Neural cell (in vitro differentiated cells): ENCODE measurements at regions not wholly inside any gene's neighbourhood (a gene's known extent, or its start where the extent isn't known, plus 50 kb on each side); places are given as distances from the start of the nearest gene placed in this dataset.

Source experiments
- H2AFZ ChIP-seq: fragments of 200-600, 300-800 bp; sonication (generic), shearing (Covaris generic); 2 replicates; pipeline ENCODE4 v1.6.0; 2014; ENCODE audit warnings: low read depth, mild to moderate bottlenecking, antibody characterized with exemption, low read length, moderate library complexity
- H3F3A ChIP-seq: fragments of 200-600 bp; shearing (Covaris generic); 2 replicates; pipeline ENCODE4 v1.6.1; 2016; ENCODE audit warnings: mild to moderate bottlenecking, moderate library complexity, mixed read lengths, antibody characterized with exemption, low read length; ENCODE audit not compliant: insufficient read depth, poor library complexity, severe bottlenecking
- H3K27ac ChIP-seq: fragments of 200-600, 300-800 bp; sonication (generic), shearing (Covaris generic); 2 replicates; pipeline ENCODE4 v1.5.1; 2014; ENCODE audit warnings: mild to moderate bottlenecking, low read length, moderate library complexity
- H3K27me3 ChIP-seq: fragments of 300-800, 200-600 bp; sonication (generic), shearing (Covaris generic); 2 replicates; pipeline ENCODE4 v1.6.0; 2014; ENCODE audit warnings: mild to moderate bottlenecking, low read depth, low read length, moderate library complexity; ENCODE audit not compliant: insufficient read depth
- H3K36me3 ChIP-seq: fragments of 300-800, 200-600 bp; sonication (generic), shearing (Covaris generic); 2 replicates; pipeline ENCODE4 v1.5.1; 2014; ENCODE audit warnings: mild to moderate bottlenecking, antibody characterized with exemption, low read length, moderate library complexity; ENCODE audit not compliant: insufficient read depth
- H3K4me2 ChIP-seq: fragments of 300-800, 200-600 bp; sonication (generic), shearing (Covaris generic); 2 replicates; pipeline ENCODE4 v1.6.0; 2014; ENCODE audit warnings: mild to moderate bottlenecking, low read length
- H3K4me3 ChIP-seq: fragments of 300-800, 200-600 bp; sonication (generic), shearing (Covaris generic); 2 replicates; pipeline ENCODE4 v1.5.1; 2014; ENCODE audit warnings: mild to moderate bottlenecking, low read length, moderate library complexity
- H3K79me2 ChIP-seq: fragments of 200-600 bp; shearing (Covaris generic); replicated peaks from 2 replicates; pipeline ENCODE4 v1.6.0; 2014; ENCODE audit warnings: mild to moderate bottlenecking, low read length, moderate library complexity; ENCODE audit not compliant: insufficient read depth
- H3K9ac ChIP-seq: fragments of 300-800, 200-600 bp; sonication (generic), shearing (Covaris generic); 2 replicates; pipeline ENCODE4 v1.6.1; 2016; ENCODE audit warnings: mild to moderate bottlenecking, low read length, mixed read lengths
- H3K9me2 ChIP-seq: fragments of 200-600 bp; shearing (Covaris generic); 2 replicates; pipeline ENCODE4 v1.6.1; 2016; ENCODE audit warnings: mild to moderate bottlenecking, low read length, mixed read lengths; ENCODE audit not compliant: insufficient read depth
- H3K9me3 ChIP-seq: fragments of 200-600, 300-800 bp; sonication (generic), shearing (Covaris generic); 2 replicates; pipeline ENCODE4 v1.6.1; 2016; ENCODE audit warnings: mild to moderate bottlenecking, mixed run types, low read length, moderate library complexity, mixed read lengths
- H4K20me1 ChIP-seq: fragments of 200-600 bp; shearing (Covaris generic); 2 replicates; pipeline ENCODE4 v1.6.1; 2016; ENCODE audit warnings: mild to moderate bottlenecking, mixed run types; ENCODE audit not compliant: insufficient read depth
- EP300 ChIP-seq: fragments of 450-650 bp; conservative IDR thresholded peaks from 2 replicates; pipeline ENCODE4 v1.6.1; 2014; ENCODE audit warnings: antibody characterized with exemption, mild to moderate bottlenecking, moderate library complexity; ENCODE audit not compliant: poor library complexity, severe bottlenecking
- EZH2 ChIP-seq: fragments of 200-600, 300-800 bp; shearing (Covaris generic), sonication (generic); IDR thresholded peaks from 2 replicates; pipeline ENCODE4 v1.6.1; 2014; ENCODE audit warnings: antibody characterized with exemption, low read length, borderline replicate concordance, mild to moderate bottlenecking; ENCODE audit not compliant: insufficient read depth, poor library complexity, severe bottlenecking
- MXI1 ChIP-seq: fragments of 450-650 bp; conservative IDR thresholded peaks from 2 replicates; pipeline ENCODE4 v1.6.1; 2014; ENCODE audit warnings: antibody characterized with exemption, mild to moderate bottlenecking; ENCODE audit not compliant: poor library complexity, severe bottlenecking
- POLR2AphosphoS5 ChIP-seq: IDR thresholded peaks from 2 replicates; pipeline ENCODE4 v1.6.1; 2012
- RAD21 ChIP-seq: fragments of 450-650 bp; conservative IDR thresholded peaks from 2 replicates; pipeline ENCODE4 v1.6.1; 2014; ENCODE audit warnings: antibody characterized with exemption, mild to moderate bottlenecking, moderate library complexity
- SMC3 ChIP-seq: fragments of 450-650 bp; conservative IDR thresholded peaks from 2 replicates; pipeline ENCODE4 v1.6.1; 2014; ENCODE audit warnings: antibody characterized with exemption, mild to moderate bottlenecking, moderate library complexity; ENCODE audit not compliant: poor library complexity
- TAF1 ChIP-seq: IDR thresholded peaks from 2 replicates; pipeline ENCODE4 v1.6.1; 2012; ENCODE audit warnings: low read depth
- TF ChIP-seq, protein P1 (sequence below): fragments of 450-650 bp; IDR thresholded peaks from 2 replicates; pipeline ENCODE4 v1.5.1; 2014; ENCODE audit warnings: antibody characterized with exemption, mild to moderate bottlenecking, moderate library complexity; ENCODE audit not compliant: poor library complexity, severe bottlenecking
- TF ChIP-seq, protein P2 (sequence below): IDR thresholded peaks from 2 replicates; pipeline ENCODE4 v1.6.1; 2012; ENCODE audit warnings: borderline replicate concordance

DNA sequence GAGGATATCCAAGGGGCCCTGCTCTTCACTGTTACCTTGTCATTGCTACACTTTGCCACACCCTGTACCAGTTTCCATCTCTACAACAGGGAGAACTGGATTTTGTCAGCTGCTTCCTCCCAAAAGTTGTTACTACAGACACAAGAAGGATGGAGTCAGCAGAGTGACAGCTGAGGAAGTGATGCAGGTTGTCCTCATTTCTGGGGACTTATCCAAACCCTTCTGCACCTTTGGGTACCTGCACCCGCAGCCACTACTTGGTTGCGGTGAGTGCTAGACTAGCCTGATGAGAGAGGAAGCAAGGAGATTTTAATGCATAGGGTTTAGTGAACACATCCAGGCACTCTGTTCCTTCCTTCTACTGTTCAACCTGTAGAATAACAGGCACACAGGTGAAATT lies 281.0 kb downstream of the RPS24 start:
- Histone ChIP-seq H4K20me1 (no peaks in the 10 kb centered on the region), H3K9me2 (no peaks in the 10 kb centered on the region)

DNA sequence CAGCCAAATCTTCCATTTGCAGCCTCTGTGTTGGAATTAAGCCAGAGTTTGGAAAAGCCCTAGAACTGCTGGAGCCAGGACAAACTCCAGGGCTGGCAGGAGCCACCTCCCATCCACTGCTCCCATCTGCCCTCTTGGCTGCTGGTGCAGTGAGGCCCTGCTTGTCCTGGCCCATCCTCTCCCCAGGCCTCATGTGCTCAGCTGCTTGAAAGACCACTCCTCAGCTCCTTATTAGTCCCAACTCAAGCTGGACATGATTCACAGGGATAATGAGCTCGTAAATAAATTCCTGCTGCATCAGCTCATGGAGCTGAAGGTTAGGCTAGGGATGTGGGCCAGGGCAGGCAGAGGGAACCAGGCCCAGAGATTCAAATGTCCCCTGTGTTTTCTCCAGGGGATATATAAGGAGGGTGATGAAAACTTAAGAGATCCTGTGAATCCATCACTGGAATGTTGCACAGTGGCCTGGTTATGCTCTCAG lies 282.8 kb downstream of the RPS24 start:
- H3K9me3 ChIP-seq = no peaks in the 10 kb centered on the region
- no peaks in the 10 kb centered on the region for H3K79me2 ChIP-seq
- no peak for TF ChIP-seq POLR2AphosphoS5
- TF ChIP-seq, protein P1, sequence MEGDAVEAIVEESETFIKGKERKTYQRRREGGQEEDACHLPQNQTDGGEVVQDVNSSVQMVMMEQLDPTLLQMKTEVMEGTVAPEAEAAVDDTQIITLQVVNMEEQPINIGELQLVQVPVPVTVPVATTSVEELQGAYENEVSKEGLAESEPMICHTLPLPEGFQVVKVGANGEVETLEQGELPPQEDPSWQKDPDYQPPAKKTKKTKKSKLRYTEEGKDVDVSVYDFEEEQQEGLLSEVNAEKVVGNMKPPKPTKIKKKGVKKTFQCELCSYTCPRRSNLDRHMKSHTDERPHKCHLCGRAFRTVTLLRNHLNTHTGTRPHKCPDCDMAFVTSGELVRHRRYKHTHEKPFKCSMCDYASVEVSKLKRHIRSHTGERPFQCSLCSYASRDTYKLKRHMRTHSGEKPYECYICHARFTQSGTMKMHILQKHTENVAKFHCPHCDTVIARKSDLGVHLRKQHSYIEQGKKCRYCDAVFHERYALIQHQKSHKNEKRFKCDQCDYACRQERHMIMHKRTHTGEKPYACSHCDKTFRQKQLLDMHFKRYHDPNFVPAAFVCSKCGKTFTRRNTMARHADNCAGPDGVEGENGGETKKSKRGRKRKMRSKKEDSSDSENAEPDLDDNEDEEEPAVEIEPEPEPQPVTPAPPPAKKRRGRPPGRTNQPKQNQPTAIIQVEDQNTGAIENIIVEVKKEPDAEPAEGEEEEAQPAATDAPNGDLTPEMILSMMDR = no peak
- TF ChIP-seq, protein P2, sequence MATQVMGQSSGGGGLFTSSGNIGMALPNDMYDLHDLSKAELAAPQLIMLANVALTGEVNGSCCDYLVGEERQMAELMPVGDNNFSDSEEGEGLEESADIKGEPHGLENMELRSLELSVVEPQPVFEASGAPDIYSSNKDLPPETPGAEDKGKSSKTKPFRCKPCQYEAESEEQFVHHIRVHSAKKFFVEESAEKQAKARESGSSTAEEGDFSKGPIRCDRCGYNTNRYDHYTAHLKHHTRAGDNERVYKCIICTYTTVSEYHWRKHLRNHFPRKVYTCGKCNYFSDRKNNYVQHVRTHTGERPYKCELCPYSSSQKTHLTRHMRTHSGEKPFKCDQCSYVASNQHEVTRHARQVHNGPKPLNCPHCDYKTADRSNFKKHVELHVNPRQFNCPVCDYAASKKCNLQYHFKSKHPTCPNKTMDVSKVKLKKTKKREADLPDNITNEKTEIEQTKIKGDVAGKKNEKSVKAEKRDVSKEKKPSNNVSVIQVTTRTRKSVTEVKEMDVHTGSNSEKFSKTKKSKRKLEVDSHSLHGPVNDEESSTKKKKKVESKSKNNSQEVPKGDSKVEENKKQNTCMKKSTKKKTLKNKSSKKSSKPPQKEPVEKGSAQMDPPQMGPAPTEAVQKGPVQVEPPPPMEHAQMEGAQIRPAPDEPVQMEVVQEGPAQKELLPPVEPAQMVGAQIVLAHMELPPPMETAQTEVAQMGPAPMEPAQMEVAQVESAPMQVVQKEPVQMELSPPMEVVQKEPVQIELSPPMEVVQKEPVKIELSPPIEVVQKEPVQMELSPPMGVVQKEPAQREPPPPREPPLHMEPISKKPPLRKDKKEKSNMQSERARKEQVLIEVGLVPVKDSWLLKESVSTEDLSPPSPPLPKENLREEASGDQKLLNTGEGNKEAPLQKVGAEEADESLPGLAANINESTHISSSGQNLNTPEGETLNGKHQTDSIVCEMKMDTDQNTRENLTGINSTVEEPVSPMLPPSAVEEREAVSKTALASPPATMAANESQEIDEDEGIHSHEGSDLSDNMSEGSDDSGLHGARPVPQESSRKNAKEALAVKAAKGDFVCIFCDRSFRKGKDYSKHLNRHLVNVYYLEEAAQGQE = no peak
- TF ChIP-seq EP300 = no peak
- no peaks in the 10 kb centered on the region for H3F3A ChIP-seq
- no peaks in the 10 kb centered on the region for H4K20me1 ChIP-seq
- H3K4me2 ChIP-seq = no peak overlapping the region
- H3K4me3 ChIP-seq = no peak overlapping the region
- no peaks in the 10 kb centered on the region for H3K27me3 ChIP-seq
- no peaks in the 10 kb centered on the region for H3K9me2 ChIP-seq
- no peak overlapping the region for H3K9ac ChIP-seq
- H3K27ac ChIP-seq = no peak overlapping the region
- no peaks in the 10 kb centered on the region for H3K36me3 ChIP-seq
- H2AFZ ChIP-seq = no peak overlapping the region

More for the DNA sequence above, 281.0 kb downstream of the RPS24 start:
- no peak overlapping the region for H3K4me3 ChIP-seq
- H3K79me2 ChIP-seq = no peaks in the 10 kb centered on the region
- H3K9me3 ChIP-seq = no peaks in the 10 kb centered on the region
- TF ChIP-seq EP300 (no peak), POLR2AphosphoS5 (no peak)
- no peaks in the 10 kb centered on the region for H3K27me3 ChIP-seq
- H3K9ac ChIP-seq = no peak overlapping the region
- H3K4me2 ChIP-seq = no peak overlapping the region
- H3K27ac ChIP-seq = no peak overlapping the region
- H2AFZ ChIP-seq = no peak overlapping the region
- H3K36me3 ChIP-seq = no peaks in the 10 kb centered on the region
- H3F3A ChIP-seq = no peaks in the 10 kb centered on the region

DNA sequence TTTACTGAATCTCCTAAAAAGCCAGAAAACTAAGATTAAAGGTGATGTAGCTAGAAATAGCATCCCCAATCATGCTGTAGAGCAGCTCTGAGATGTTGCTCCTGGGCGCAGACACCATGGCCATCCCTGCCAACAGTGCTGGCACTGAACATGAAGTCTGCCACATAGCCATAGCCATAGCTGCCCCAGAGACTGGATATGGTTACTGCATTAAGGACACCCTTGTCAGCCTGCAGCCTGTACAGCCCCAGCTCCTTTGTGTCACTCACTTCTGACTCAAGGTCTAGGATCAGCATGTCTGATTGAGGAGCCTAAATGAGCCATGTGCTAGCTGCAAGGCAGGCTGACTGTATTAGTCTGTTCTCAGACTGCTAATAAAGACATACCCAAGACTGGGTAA lies 284.6 kb downstream of the RPS24 start:
- no peak overlapping the region for H3K9ac ChIP-seq
- no peak overlapping the region for H3K4me3 ChIP-seq
- no peaks in the 10 kb centered on the region for H3K79me2 ChIP-seq
- H2AFZ ChIP-seq = no peak overlapping the region
- H3F3A ChIP-seq = no peaks in the 10 kb centered on the region
- H3K36me3 ChIP-seq = no peaks in the 10 kb centered on the region
- no peaks in the 10 kb centered on the region for H4K20me1 ChIP-seq
- H3K9me3 ChIP-seq = no peaks in the 10 kb centered on the region
- TF ChIP-seq RAD21 (no peak), EZH2 (no peak), EP300 (no peak), MXI1 (no peak), SMC3 (no peak), TAF1 (no peak), POLR2AphosphoS5 (no peak)
- TF ChIP-seq, protein P1 = no peak
- TF ChIP-seq, protein P2 = no peak
- no peaks in the 10 kb centered on the region for H3K9me2 ChIP-seq
- no peak overlapping the region for H3K4me2 ChIP-seq
- no peak overlapping the region for H3K27ac ChIP-seq
- H3K27me3 ChIP-seq = no peaks in the 10 kb centered on the region
